ENCODE measurements at regions not wholly inside any gene's neighbourhood (a gene's known extent, or its start where the extent isn't known, plus 50 kb on each side); places are given as distances from the start of the nearest gene placed in this dataset.

- ChIA-PET RAD21 (ENCODE audit: low non-redundant PET in 1 of 2, low total read pairs in 2 of 2, uncharacterized antibody in 2 of 2, unreplicated experiment in 2 of 2) (no interaction called here), CTCF (no interaction called here), POLR2A (no interaction called here)
- Histone ChIP-seq H3K9ac (ENCODE audit: low read length) (no peak overlapping the region), H3K9me3 (ENCODE audit: control insufficient read depth in 1 of 2, insufficient read depth in 1 of 2, low read depth in 1 of 2, low read length in 2 of 2) (peaks cover 0 to 6% of the 10 kb centered on the region in 2 experiments; a peak in 2 of 4 replicates), H2AFZ (ENCODE audit: low read depth, low read length, poor library complexity, severe bottlenecking) (no peak overlapping the region), H3K4me2 (ENCODE audit: low read length) (no peak overlapping the region), H3K27ac (ENCODE audit: low read depth, low read length) (no peak overlapping the region), H3K79me2 (ENCODE audit: insufficient read depth, low read length) (no peaks in the 10 kb centered on the region), H3K4me1 (ENCODE audit: control insufficient read depth in 1 of 2, insufficient read depth in 2 of 2, low read length in 2 of 2) (no peaks in the 10 kb centered on the region), H3K9me2 (ENCODE audit: insufficient read depth) (no peaks in the 10 kb centered on the region), H4K20me1 (ENCODE audit: insufficient read depth) (no peaks in the 10 kb centered on the region), H3K36me3 (ENCODE audit: control insufficient read depth in 1 of 2, insufficient read depth in 2 of 2, low read length in 2 of 2) (no peaks in the 10 kb centered on the region), H3K4me3 (replicated peaks in 1 of 2; ENCODE audit: low read depth in 1 of 2, low read length in 2 of 2) (no peak overlapping the region), H3K27me3 (ENCODE audit: insufficient read depth, low read length) (no peaks in the 10 kb centered on the region)
- BruUV-seq (replicated peaks), result no TSS peak
- intact Hi-C loops (cut with micrococcal nuclease), result no loop called here
- ATAC-seq (no peak), DNase-seq (ENCODE audit: low read depth, low spot score) (no peak)
- TF ChIP-seq POLR2AphosphoS5 (IDR thresholded peaks at IDR 0.05; ENCODE audit: low read depth, low read length), result no peak
- TF ChIP-seq TCF7L2 (IDR thresholded peaks at IDR 0.05; ENCODE audit: borderline replicate concordance, extremely low read depth, insufficient read depth, insufficient read length), result no peak
- no peak for TF ChIP-seq RAD21 (IDR thresholded peaks at IDR 0.05; ENCODE audit: low read depth)
- TF ChIP-seq, protein P1, sequence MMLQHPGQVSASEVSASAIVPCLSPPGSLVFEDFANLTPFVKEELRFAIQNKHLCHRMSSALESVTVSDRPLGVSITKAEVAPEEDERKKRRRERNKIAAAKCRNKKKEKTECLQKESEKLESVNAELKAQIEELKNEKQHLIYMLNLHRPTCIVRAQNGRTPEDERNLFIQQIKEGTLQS (IDR thresholded peaks at IDR 0.05), result no peak
Observed at GRCh38 chr3:94799420-94800060, 736.7 kb downstream of the NSUN3 start.

DNA sequence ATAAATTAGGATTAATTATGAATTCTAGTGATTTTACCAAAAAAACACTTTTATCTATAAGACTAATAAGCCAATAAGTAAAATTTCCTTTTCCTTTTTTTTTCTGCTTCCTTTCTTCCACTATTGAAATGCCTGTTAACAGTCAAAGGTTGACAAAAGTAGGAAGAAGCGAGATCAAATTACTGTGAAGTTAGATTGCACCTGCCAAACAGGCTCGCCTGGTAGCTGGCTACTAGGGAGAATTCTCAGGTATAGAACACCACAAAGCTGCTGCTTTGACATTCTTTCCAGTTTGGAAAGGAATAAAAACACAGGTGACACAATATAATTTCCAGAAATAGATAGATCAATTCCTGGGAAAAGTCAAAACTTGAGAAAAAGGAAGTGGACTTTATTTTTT is 749.0 kb downstream of the NSUN3 start:
- no peak overlapping the region for H3K4me3 ChIP-seq (replicated peaks in 1 of 2; ENCODE audit: low read depth in 1 of 2, low read length in 2 of 2)
- POLR2A ChIA-PET, result no interaction called here
- CTCF ChIA-PET, result no interaction called here
- TF ChIP-seq TCF7L2 (IDR thresholded peaks at IDR 0.05; ENCODE audit: borderline replicate concordance, extremely low read depth, insufficient read depth, insufficient read length), result no peak
- TF ChIP-seq ZFX (IDR thresholded peaks at IDR 0.05), result no peak
- no peak for TF ChIP-seq CEBPB (IDR thresholded peaks at IDR 0.05; ENCODE audit: low read depth)
- no peak for TF ChIP-seq SRF (IDR thresholded peaks at IDR 0.05; ENCODE audit: low read depth)
- TF ChIP-seq, protein P1 (IDR thresholded peaks at IDR 0.05), result no peak
- no peak for TF ChIP-seq SIN3A (IDR thresholded peaks at IDR 0.05; ENCODE audit: low read depth)
- no peak for TF ChIP-seq JUND (IDR thresholded peaks at IDR 0.05)
- TF ChIP-seq FOSL1 (IDR thresholded peaks at IDR 0.05; ENCODE audit: low read depth), result no peak
- intact Hi-C loops (cut with micrococcal nuclease), result no loop called here
- H4K20me1 ChIP-seq (ENCODE audit: insufficient read depth), result no peaks in the 10 kb centered on the region
- no TSS peak for BruUV-seq (replicated peaks)
- H2AFZ ChIP-seq (ENCODE audit: low read depth, low read length, poor library complexity, severe bottlenecking), result no peak overlapping the region
- H3K9me3 ChIP-seq (ENCODE audit: control insufficient read depth in 1 of 2, insufficient read depth in 1 of 2, low read depth in 1 of 2, low read length in 2 of 2), result no peaks in the 10 kb centered on the region; a peak in 2 of 4 replicates
- H3K9ac ChIP-seq (ENCODE audit: low read length), result no peak overlapping the region
- no peaks in the 10 kb centered on the region for H3K9me2 ChIP-seq (ENCODE audit: insufficient read depth)
- no peaks in the 10 kb centered on the region for H3K4me1 ChIP-seq (ENCODE audit: control insufficient read depth in 1 of 2, insufficient read depth in 2 of 2, low read length in 2 of 2)
- RAD21 ChIA-PET (ENCODE audit: low non-redundant PET in 1 of 2, low total read pairs in 2 of 2, uncharacterized antibody in 2 of 2, unreplicated experiment in 2 of 2), result no interaction called here
- H3K27me3 ChIP-seq (ENCODE audit: insufficient read depth, low read length), result no peaks in the 10 kb centered on the region
- no peak overlapping the region for H3K27ac ChIP-seq (ENCODE audit: low read depth, low read length)
- no peaks in the 10 kb centered on the region for H3K79me2 ChIP-seq (ENCODE audit: insufficient read depth, low read length)
- H3K36me3 ChIP-seq (ENCODE audit: control insufficient read depth in 1 of 2, insufficient read depth in 2 of 2, low read length in 2 of 2), result no peaks in the 10 kb centered on the region
- no peak overlapping the region for H3K4me2 ChIP-seq (ENCODE audit: low read length)
- no peak for DNase-seq (ENCODE audit: low read depth, low spot score)
- no peak for ATAC-seq
